H9 (cell line): ENCODE measurements at regions not wholly inside any gene's neighbourhood (a gene's known extent, or its start where the extent isn't known, plus 50 kb on each side); places are given as distances from the start of the nearest gene placed in this dataset.

Experiments
- DNase-seq: peaks from one replicate; pipeline ENCODE4 v3.0.0-alpha.2; 2017
- H2AFZ ChIP-seq: one replicate; pipeline ENCODE4 v1.6.1; 2013; ENCODE audit warnings: mild to moderate bottlenecking, low read length, control low read depth, moderate library complexity
- H2AK5ac ChIP-seq: 2 replicates; pipeline ENCODE4 v1.6.1; 2013; ENCODE audit warnings: low read length, control low read depth, mixed read lengths; ENCODE audit not compliant: insufficient read length
- H2BK120ac ChIP-seq: one replicate; pipeline ENCODE4 v1.6.1; 2013; ENCODE audit warnings: low read depth, mild to moderate bottlenecking, low read length, control low read depth, inconsistent platforms; ENCODE audit not compliant: poor library complexity, severe bottlenecking
- H2BK12ac ChIP-seq: 2 replicates; pipeline ENCODE4 v1.6.1; 2013; ENCODE audit warnings: low read length, control low read depth, mixed read lengths, low read depth; ENCODE audit not compliant: insufficient read length
- H2BK15ac ChIP-seq: 2 replicates; pipeline ENCODE4 v1.6.1; 2013; ENCODE audit warnings: low read depth, low read length, control low read depth
- H2BK20ac ChIP-seq: one replicate; pipeline ENCODE4 v1.6.1; 2013; ENCODE audit warnings: low read depth, mild to moderate bottlenecking, low read length, control low read depth, inconsistent platforms; ENCODE audit not compliant: poor library complexity, severe bottlenecking
- H2BK5ac ChIP-seq: 2 replicates; pipeline ENCODE4 v1.6.1; 2013; ENCODE audit warnings: low read length, control low read depth, mixed read lengths; ENCODE audit not compliant: insufficient read length
- H3K14ac ChIP-seq: 2 replicates; pipeline ENCODE4 v1.6.1; 2013; ENCODE audit warnings: low read length, control low read depth; ENCODE audit not compliant: insufficient read depth
- H3K18ac ChIP-seq: 2 replicates; pipeline ENCODE4 v1.6.1; 2013; ENCODE audit warnings: low read depth, mild to moderate bottlenecking, mixed read lengths, low read length, control low read depth; ENCODE audit not compliant: insufficient read length
- H3K23ac ChIP-seq: 2 replicates; pipeline ENCODE4 v1.6.1; 2013; ENCODE audit warnings: low read length, control low read depth, mixed read lengths, low read depth; ENCODE audit not compliant: insufficient read length
- H3K23me2 ChIP-seq: 2 replicates; pipeline ENCODE4 v1.6.1; 2013; ENCODE audit warnings: low read depth, mild to moderate bottlenecking, mixed read lengths, low read length, control low read depth; ENCODE audit not compliant: insufficient read length, poor library complexity, severe bottlenecking
- H3K27ac ChIP-seq: 2 replicates; pipeline ENCODE4 v1.5.1; 2013; ENCODE audit warnings: low read length, control low read depth, mixed read lengths, low read depth; ENCODE audit not compliant: insufficient read length
- H3K27me3 ChIP-seq: 2 replicates; pipeline ENCODE4 v1.6.1; 2013; ENCODE audit warnings: low read length, control low read depth, inconsistent platforms; ENCODE audit not compliant: insufficient read depth
- H3K4ac ChIP-seq: 2 replicates; pipeline ENCODE4 v1.6.1; 2013; ENCODE audit warnings: low read depth, mild to moderate bottlenecking, control low read depth, inconsistent platforms, low read length, moderate library complexity
- H3K4me1 ChIP-seq: 2 replicates; pipeline ENCODE4 v1.6.1; 2013; ENCODE audit warnings: low read length, control low read depth, inconsistent platforms; ENCODE audit not compliant: insufficient read depth
- H3K4me2 ChIP-seq: 2 replicates; pipeline ENCODE4 v1.6.1; 2013; ENCODE audit warnings: low read length, control low read depth, mixed read lengths; ENCODE audit not compliant: insufficient read length, insufficient read depth
- H3K56ac ChIP-seq: 2 replicates; pipeline ENCODE4 v1.6.1; 2013; ENCODE audit warnings: low read depth, mild to moderate bottlenecking, mixed read lengths, low read length, control low read depth; ENCODE audit not compliant: insufficient read length
- H3K79me1 ChIP-seq: 2 replicates; pipeline ENCODE4 v1.6.1; 2013; ENCODE audit warnings: low read depth, mild to moderate bottlenecking, moderate library complexity, low read length, control low read depth, inconsistent platforms; ENCODE audit not compliant: insufficient read depth, poor library complexity, severe bottlenecking
- H3K79me2 ChIP-seq: 2 replicates; pipeline ENCODE4 v1.6.1; 2013; ENCODE audit warnings: low read length, control low read depth, inconsistent platforms; ENCODE audit not compliant: insufficient read depth
- H3K9ac ChIP-seq: 2 replicates; pipeline ENCODE4 v1.6.1; 2013; ENCODE audit warnings: low read length, control low read depth, mixed read lengths; ENCODE audit not compliant: insufficient read length; ENCODE audit errors: extremely low read depth
- H3K9me3 ChIP-seq: one replicate; pipeline ENCODE4 v1.6.1; 2013; ENCODE audit warnings: low read depth, low read length, inconsistent platforms; ENCODE audit not compliant: control insufficient read depth
- H3T11ph ChIP-seq: one replicate; pipeline ENCODE4 v1.6.1; 2013; ENCODE audit warnings: mild to moderate bottlenecking, low read length, control low read depth, inconsistent platforms
- H4K20me1 ChIP-seq: one replicate; pipeline ENCODE4 v1.6.1; 2013; ENCODE audit not compliant: control insufficient read depth, insufficient read length, insufficient read depth
- H4K5ac ChIP-seq: 2 replicates; pipeline ENCODE4 v1.6.1; 2013; ENCODE audit warnings: low read depth, mild to moderate bottlenecking, mixed read lengths, low read length, control low read depth; ENCODE audit not compliant: insufficient read length
- H4K8ac ChIP-seq: replicated peaks from 2 replicates; pipeline ENCODE4 v1.6.1; 2013; ENCODE audit warnings: low read length, control low read depth, mixed read lengths, low read depth; ENCODE audit not compliant: insufficient read length
- H4K91ac ChIP-seq: 2 replicates; pipeline ENCODE4 v1.6.1; 2013; ENCODE audit warnings: low read depth, mild to moderate bottlenecking, moderate library complexity, mixed read lengths, low read length, control low read depth; ENCODE audit not compliant: insufficient read length
- H3K27ac Mint-ChIP-seq, 3 experiments: 2 replicates in 2 of 3; 3 replicates in 1 of 3; pipeline ENCODE4 v1.8.0; 2020 to 2021; ENCODE audit warnings: mixed read lengths in 3 of 3, mild to moderate bottlenecking in 1 of 3, moderate library complexity in 1 of 3
- H3K27me3 Mint-ChIP-seq: 2 replicates; pipeline ENCODE4 v1.8.0; 2021; ENCODE audit warnings: low read depth, mild to moderate bottlenecking, moderate library complexity, mixed read lengths
- H3K36me3 Mint-ChIP-seq, 3 experiments: 2 replicates in 2 of 3; 3 replicates in 1 of 3; pipeline ENCODE4 v1.8.0; 2020 to 2021; ENCODE audit warnings: low read depth in 3 of 3, mixed read lengths in 3 of 3; ENCODE audit not compliant: insufficient read depth in 1 of 3
- H3K4me1 Mint-ChIP-seq, 2 experiments: 2 replicates each; pipeline ENCODE4 v1.8.0; 2020; ENCODE audit warnings: mixed read lengths in 2 of 2
- H3K4me3 Mint-ChIP-seq, 2 experiments: 2 replicates in 1 of 2; 3 replicates in 1 of 2; pipeline ENCODE4 v1.8.0; 2020 to 2021; ENCODE audit warnings: mild to moderate bottlenecking in 2 of 2, mixed read lengths in 2 of 2, moderate library complexity in 1 of 2
- H3K9me3 Mint-ChIP-seq, 2 experiments: 2 replicates in 1 of 2; 3 replicates in 1 of 2; pipeline ENCODE4 v1.8.0; 2020; ENCODE audit warnings: mild to moderate bottlenecking in 2 of 2, mixed read lengths in 2 of 2, moderate library complexity in 1 of 2
- CTCF ChIP-seq: fragments of 200-600 bp; sonication (generic); conservative IDR thresholded peaks from 3 replicates; pipeline ENCODE4 v1.8.0; 2021; ENCODE audit warnings: antibody characterized with exemption, mild to moderate bottlenecking
- WGBS: extraction: QIAGEN DNeasy Blood & Tissue Kit; methylation state at CpG from one replicate; pipeline ENCODE4 v1.1.7; 2013; ENCODE audit warnings: missing lambda C conversion rate, low lambda C conversion rate, mixed read lengths; ENCODE audit not compliant: insufficient read length; ENCODE audit errors: extremely low coverage; 5-methylcytosine and 5-hydroxymethylcytosine counted together

GRCh38 chr21:18705971-18706370 lies 302.4 kb upstream of the TMPRSS15 start:
- Mint-ChIP-seq H3K27ac (no peak overlapping the region), H3K9me3 (no peaks in the 10 kb centered on the region), H3K27me3 (no peaks in the 10 kb centered on the region), H3K4me1 (no peaks in the 10 kb centered on the region), H3K36me3 (no peaks in the 10 kb centered on the region), H3K4me3 (no peak overlapping the region)
- Histone ChIP-seq H2BK12ac (no peak overlapping the region), H4K91ac (no peak overlapping the region), H3K9ac (no peak overlapping the region), H3K23ac (no peak overlapping the region), H2BK20ac (no peak overlapping the region), H3K27ac (no peak overlapping the region), H2BK120ac (no peak overlapping the region), H3K79me1 (no peaks in the 10 kb centered on the region), H3K9me3 (no peaks in the 10 kb centered on the region), H4K5ac (no peak overlapping the region), H3K14ac (no peak overlapping the region), H2BK15ac (no peak overlapping the region), H2AFZ (no peak overlapping the region), H3K27me3 (no peaks in the 10 kb centered on the region), H3K4me1 (no peaks in the 10 kb centered on the region), H3K23me2 (no peaks in the 10 kb centered on the region), H4K20me1 (no peaks in the 10 kb centered on the region), H3K18ac (no peak overlapping the region), H3K79me2 (no peaks in the 10 kb centered on the region), H4K8ac (no peak overlapping the region), H3K4ac (no peak overlapping the region), H3K56ac (no peak overlapping the region), H2BK5ac (no peak overlapping the region), H2AK5ac (no peak overlapping the region), H3T11ph (no peak overlapping the region), H3K4me2 (no peak overlapping the region)
- no peak for DNase-seq
- no peak for TF ChIP-seq CTCF
- WGBS: no CpG with 5 or more reads among the region's 3 CpGs
